ENCODE measurements at regions not wholly inside any gene's neighbourhood (a gene's known extent, or its start where the extent isn't known, plus 50 kb on each side); places are given as distances from the start of the nearest gene placed in this dataset.

DNA sequence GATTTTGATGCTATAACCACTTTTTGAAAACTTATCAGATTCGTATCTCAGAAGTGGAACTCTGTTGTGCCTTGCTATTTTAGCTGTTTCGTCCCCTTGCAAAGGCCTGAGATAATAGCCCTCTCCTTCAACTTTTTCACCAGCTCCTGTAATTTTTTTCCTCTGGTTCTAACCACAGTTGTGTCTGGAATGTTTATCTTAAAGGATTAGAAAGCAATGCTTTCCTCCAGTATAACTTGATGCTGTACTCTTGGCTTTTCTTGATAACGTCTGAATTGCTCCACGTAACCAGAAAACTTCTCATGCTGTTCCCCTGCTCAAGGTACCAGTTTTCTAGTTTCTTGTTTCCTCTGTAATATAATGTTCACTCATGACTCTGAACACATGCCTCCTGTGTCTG is 209.4 kb downstream of the DTWD2 start:
- no peak for DNase-seq

DNA sequence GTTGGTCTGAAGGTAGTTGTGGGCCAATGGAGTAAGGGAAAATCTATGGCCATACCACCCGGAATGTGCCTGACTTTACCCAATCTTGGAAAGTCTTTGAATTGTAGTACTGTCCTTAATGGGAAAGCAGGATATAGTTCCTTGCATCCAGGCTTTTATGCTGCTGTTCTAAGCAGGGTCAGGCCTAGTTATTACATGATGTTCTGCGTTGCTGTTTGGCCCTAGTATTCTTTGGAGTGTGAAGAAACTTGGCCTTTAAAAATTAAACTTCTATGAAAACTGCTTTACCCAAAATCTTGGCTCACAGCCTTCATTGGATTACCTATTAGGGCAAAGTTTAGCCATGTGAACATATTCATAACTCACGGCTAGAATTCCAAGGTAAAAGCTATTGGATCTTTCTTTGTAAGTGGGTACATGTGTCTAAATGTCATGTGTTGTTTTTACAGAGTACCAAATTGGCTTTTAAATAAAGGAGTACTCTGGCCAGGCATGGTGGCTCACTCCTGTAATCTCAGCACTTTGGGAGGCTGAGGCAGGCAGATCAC is 211.1 kb downstream of the DTWD2 start:
- no peak for DNase-seq

GRCh38 chr5:118776755-118777154 is 211.6 kb downstream of the DTWD2 start:
- no peak for DNase-seq

- DNase-seq, result no peak
Observed at GRCh38 chr5:118775790-118776499, 212.4 kb downstream of the DTWD2 start.

- DNase-seq, result no peak
Observed at GRCh38 chr5:118768607-118769175, 219.7 kb downstream of the DTWD2 start.

- DNase-seq, result no peak
Observed at GRCh38 chr5:118762291-118762690, 226.1 kb downstream of the DTWD2 start.

DNA sequence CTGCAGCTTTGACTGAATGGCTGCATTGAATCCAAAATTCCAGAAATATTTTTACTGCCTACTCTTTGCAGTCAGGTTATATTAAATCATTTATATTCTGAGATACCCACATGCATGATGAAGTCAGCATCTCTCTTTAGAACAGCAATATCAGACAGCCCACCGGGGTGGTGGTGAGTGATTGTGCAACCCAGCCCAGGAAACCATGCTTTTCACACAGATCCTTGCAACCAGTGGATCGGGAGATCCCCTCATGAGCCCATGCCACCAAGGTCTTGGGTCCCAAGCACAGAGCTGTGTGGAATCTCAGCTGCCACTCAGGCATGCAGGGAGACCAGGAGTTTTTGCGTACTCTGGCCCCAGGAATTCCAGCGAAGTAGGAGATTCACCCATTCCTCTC is 226.5 kb downstream of the DTWD2 start:
- no peak for DNase-seq

GRCh38 chr5:118752969-118753368 is 235.4 kb downstream of the DTWD2 start:
- DNase-seq, result no peak

DNA sequence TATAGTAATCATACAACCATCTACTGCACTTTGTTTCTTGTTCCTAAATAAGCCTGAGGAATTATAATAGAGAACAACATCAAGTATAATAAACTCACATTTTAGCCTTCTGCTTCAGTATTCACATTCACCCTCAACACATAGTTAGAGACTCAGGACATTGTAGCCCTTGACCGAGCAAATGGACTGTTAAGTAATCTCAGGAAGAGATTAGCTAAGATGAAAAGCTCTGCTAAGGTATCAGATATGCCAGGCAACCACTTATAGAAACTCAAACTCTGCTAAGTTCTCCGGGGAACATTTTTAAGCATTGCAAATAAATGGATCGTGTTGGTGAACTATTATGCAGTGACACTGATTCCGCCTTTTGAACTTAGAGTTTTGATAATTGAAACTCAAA is 252.0 kb downstream of the DTWD2 start:
- DNase-seq, result no peak

DNA sequence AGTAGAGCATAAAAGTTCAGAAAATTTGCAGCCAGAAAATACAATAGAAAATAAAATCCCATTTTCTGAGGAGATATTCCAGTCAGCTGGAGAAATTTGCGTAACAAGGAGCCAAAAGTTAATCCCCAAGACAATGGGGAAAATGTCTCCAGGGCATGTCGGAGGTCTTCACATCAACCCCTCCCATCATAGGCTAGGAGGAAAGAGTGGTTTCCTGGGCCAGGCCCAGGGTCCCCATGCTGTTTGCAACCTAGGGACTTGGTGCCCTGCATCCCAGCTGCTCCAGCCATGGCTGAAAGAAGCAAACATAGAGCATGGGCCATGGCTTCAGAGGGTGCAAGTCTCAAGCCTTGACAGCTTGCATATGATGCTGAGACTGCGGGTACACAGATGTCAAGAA is 255.0 kb downstream of the DTWD2 start:
- DNase-seq, result no peak

DNA sequence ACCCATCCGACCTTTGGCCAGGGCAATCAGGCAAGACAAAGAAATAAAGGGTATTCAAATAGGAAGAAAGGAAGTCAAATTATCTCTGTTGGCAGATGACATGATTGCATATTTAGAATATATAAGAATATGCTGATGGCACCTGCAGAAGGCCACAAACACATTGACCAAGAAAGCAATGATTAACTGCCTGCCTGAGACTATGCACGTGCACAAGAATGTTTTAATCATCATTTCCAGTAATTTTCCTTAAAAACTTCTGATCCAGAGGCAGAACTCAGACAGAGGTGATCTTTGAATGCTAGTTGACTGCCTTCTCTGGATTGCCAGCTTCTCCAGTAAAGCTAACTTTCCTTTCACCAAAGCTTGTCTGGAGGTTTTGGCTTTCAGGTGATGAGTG is 260.2 kb downstream of the DTWD2 start:
- no peak for DNase-seq

DNA sequence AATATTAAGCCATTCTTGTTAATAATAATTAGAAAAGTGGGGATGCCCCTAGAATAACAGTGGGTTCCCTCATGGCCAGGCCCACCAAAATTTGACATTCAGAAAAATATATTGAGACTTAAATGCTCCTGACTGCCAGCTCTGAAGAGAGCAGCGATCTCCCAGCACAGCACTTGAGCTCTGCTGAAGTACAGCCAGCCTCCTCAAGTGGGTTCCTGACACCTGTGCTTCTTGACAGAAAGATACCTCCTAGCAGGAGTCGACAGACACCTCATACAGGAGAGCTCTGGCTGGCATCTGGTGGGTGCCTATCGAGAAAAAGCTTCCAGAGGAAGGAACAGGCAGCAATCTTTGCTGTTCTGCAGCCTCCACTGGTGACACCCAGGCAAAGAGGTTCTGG is 261.5 kb downstream of the DTWD2 start:
- DNase-seq, result peak in 1 of 3 experiments; percentile 39

DNA sequence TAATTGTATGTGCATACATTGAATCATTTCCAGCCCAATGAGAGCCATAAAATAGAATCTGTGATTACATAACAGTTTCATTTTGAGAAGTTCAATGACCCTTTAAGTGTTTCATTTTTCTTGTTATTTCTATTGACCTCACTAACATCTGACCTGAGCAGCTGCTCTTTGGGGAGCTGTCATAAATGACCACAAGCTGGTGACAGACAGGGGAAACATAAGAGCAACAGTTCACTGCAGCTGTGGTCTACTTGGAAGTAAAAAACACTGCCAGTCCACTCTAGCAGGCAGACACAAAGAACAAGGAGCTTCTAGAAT is 265.4 kb downstream of the DTWD2 start:
- no peak for DNase-seq

- no peak for DNase-seq
Observed at GRCh38 chr5:118722122-118723020, 266.0 kb downstream of the DTWD2 start.

DNA sequence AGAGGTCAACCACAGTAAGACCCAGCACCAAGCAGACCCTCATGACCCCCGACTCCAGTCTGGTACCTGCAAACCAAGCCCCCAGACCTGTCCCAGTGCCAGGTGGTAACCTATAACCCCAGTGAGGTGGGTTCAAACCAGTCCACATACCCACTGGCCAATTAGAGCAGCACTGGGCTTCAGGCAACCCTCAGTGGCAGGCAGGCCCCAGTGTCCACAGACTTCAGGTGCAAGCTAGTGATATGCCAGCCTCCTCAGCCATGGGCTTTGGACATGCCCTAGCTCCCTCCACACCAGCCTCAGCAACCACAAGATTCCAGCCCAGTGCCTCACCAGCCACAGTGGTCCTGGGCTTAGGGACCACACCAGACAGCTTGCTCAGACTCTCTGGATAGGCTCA is 276.6 kb downstream of the DTWD2 start:
- DNase-seq, result no peak

GRCh38 chr5:118705959-118706667 is 282.2 kb downstream of the DTWD2 start:
- peak in 1 of 3 experiments; percentile 12 for DNase-seq

- no peak for DNase-seq
Observed at GRCh38 chr5:118703241-118703640, 285.1 kb downstream of the DTWD2 start.

GRCh38 chr5:118701791-118702190 is 286.6 kb downstream of the DTWD2 start:
- no peak for DNase-seq

GRCh38 chr5:118700510-118700909 is 287.8 kb downstream of the DTWD2 start:
- no peak for DNase-seq

GRCh38 chr5:118698774-118699173 is 289.6 kb downstream of the DTWD2 start:
- no peak for DNase-seq

- no peak for DNase-seq
Observed at GRCh38 chr5:118696076-118696475, 292.3 kb downstream of the DTWD2 start.

DNA sequence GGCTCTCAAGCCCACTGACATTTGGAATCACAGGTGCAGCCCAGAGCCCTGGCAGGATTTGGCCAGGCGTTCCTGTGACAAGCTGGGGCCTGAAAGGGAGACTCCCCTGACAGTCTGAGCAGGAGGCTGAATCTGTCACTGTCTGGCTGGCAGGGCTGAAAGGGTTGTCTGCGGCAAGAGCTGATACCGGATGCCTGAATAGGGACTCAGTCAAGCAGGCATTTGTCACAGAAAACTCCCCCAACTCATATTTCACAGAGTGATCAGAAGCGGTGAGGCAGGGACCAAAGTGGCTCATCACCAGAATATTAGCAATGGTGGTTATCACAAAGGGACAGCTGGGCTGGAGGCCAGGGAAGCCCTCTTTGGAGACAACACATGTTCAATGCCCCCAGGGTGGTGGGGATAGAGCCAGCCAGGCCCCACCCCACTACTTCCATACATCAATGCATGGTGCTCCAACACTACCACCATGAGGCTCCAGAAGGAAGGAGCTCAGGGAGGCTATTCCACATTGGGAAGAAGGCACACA is 295.5 kb downstream of the DTWD2 start:
- DNase-seq, result peak in 1 of 3 experiments; percentile 3

Measured in NCI-H1417 (cell line).